ENCODE measurements at regions not wholly inside any gene's neighbourhood (a gene's known extent, or its start where the extent isn't known, plus 50 kb on each side); places are given as distances from the start of the nearest gene placed in this dataset.

GRCh38 chr6:40889137-40889832 is 149.7 kb downstream of the UNC5CL start:
- H3K79me2 ChIP-seq (ENCODE audit: low read length), result no peaks in the 10 kb centered on the region
- H3K4me3 ChIP-seq (ENCODE audit: low read length), result no peak overlapping the region
- H3K27me3 ChIP-seq (replicated peaks; ENCODE audit: insufficient read depth, low read length), result no peaks in the 10 kb centered on the region
- no peak overlapping the region for H2AFZ ChIP-seq (ENCODE audit: low read length)
- H3F3A ChIP-seq (ENCODE audit: insufficient read depth, low read length), result no peaks in the 10 kb centered on the region
- no peak overlapping the region for H3K4me2 ChIP-seq (ENCODE audit: low read depth, low read length)
- H3K9me3 ChIP-seq (replicated peaks; ENCODE audit: insufficient read depth, low read length), result no peaks in the 10 kb centered on the region
- no peaks in the 10 kb centered on the region for H3K4me1 ChIP-seq (ENCODE audit: low read length)
- H3K36me3 ChIP-seq (replicated peaks; ENCODE audit: insufficient read depth, low read length), result no peaks in the 10 kb centered on the region
- no peak overlapping the region for H3K9ac ChIP-seq (ENCODE audit: low read length)
- H4K20me1 ChIP-seq (ENCODE audit: insufficient read depth, low read length), result no peaks in the 10 kb centered on the region
- no peak for DNase-seq
- no peak for TF ChIP-seq EZH2phosphoT487 (IDR thresholded peaks at IDR 0.05; ENCODE audit: low read length)
- H3K27ac ChIP-seq (ENCODE audit: low read length), result no peak overlapping the region
- no peaks in the 10 kb centered on the region for H3K9me2 ChIP-seq (replicated peaks; ENCODE audit: insufficient read depth, low read length)

- TF ChIP-seq EZH2 (optimal IDR thresholded peaks at IDR 0.05; ENCODE audit: low read depth, low read length) (no peak), CTCF (IDR thresholded peaks at IDR 0.05; ENCODE audit: low read length) (no peak), EZH2phosphoT487 (IDR thresholded peaks at IDR 0.05; ENCODE audit: low read length) (no peak)
Observed at GRCh38 chr6:40888456-40888990, 150.5 kb downstream of the UNC5CL start.

GRCh38 chr6:40887792-40888340 is 151.2 kb downstream of the UNC5CL start:
- H3K36me3 ChIP-seq (replicated peaks; ENCODE audit: insufficient read depth, low read length), result no peaks in the 10 kb centered on the region
- H3K27me3 ChIP-seq (replicated peaks; ENCODE audit: insufficient read depth, low read length), result no peaks in the 10 kb centered on the region
- no peaks in the 10 kb centered on the region for H3K9me2 ChIP-seq (replicated peaks; ENCODE audit: insufficient read depth, low read length)
- H3K27ac ChIP-seq (ENCODE audit: low read length), result no peak overlapping the region
- H3F3A ChIP-seq (ENCODE audit: insufficient read depth, low read length), result no peaks in the 10 kb centered on the region
- no peaks in the 10 kb centered on the region for H4K20me1 ChIP-seq (ENCODE audit: insufficient read depth, low read length)
- no peak overlapping the region for H3K4me2 ChIP-seq (ENCODE audit: low read depth, low read length)
- no peaks in the 10 kb centered on the region for H3K9me3 ChIP-seq (replicated peaks; ENCODE audit: insufficient read depth, low read length)
- H2AFZ ChIP-seq (ENCODE audit: low read length), result no peak overlapping the region
- no peaks in the 10 kb centered on the region for H3K79me2 ChIP-seq (ENCODE audit: low read length)
- TF ChIP-seq CTCF (IDR thresholded peaks at IDR 0.05; ENCODE audit: low read length), result no peak
- TF ChIP-seq EZH2phosphoT487 (IDR thresholded peaks at IDR 0.05; ENCODE audit: low read length), result no peak
- no peak for TF ChIP-seq EZH2 (optimal IDR thresholded peaks at IDR 0.05; ENCODE audit: low read depth, low read length)
- no peak for DNase-seq
- no peaks in the 10 kb centered on the region for H3K4me1 ChIP-seq (ENCODE audit: low read length)
- H3K4me3 ChIP-seq (ENCODE audit: low read length), result no peak overlapping the region
- H3K9ac ChIP-seq (ENCODE audit: low read length), result no peak overlapping the region

More at GRCh38 chr6:40888456-40888990, 150.5 kb downstream of the UNC5CL start:
- no peak overlapping the region for H2AFZ ChIP-seq (ENCODE audit: low read length)
- H3K4me3 ChIP-seq (ENCODE audit: low read length), result no peak overlapping the region
- no peaks in the 10 kb centered on the region for H3K79me2 ChIP-seq (ENCODE audit: low read length)
- no peaks in the 10 kb centered on the region for H3F3A ChIP-seq (ENCODE audit: insufficient read depth, low read length)
- H3K27me3 ChIP-seq (replicated peaks; ENCODE audit: insufficient read depth, low read length), result no peaks in the 10 kb centered on the region
- no peaks in the 10 kb centered on the region for H3K36me3 ChIP-seq (replicated peaks; ENCODE audit: insufficient read depth, low read length)
- no peaks in the 10 kb centered on the region for H3K9me2 ChIP-seq (replicated peaks; ENCODE audit: insufficient read depth, low read length)
- DNase-seq, result no peak
- H3K9me3 ChIP-seq (replicated peaks; ENCODE audit: insufficient read depth, low read length), result no peaks in the 10 kb centered on the region
- no peak overlapping the region for H3K27ac ChIP-seq (ENCODE audit: low read length)
- H3K4me2 ChIP-seq (ENCODE audit: low read depth, low read length), result no peak overlapping the region
- H4K20me1 ChIP-seq (ENCODE audit: insufficient read depth, low read length), result no peaks in the 10 kb centered on the region
- no peak overlapping the region for H3K9ac ChIP-seq (ENCODE audit: low read length)
- no peaks in the 10 kb centered on the region for H3K4me1 ChIP-seq (ENCODE audit: low read length)

Data from MM.1S (cell line).